ENCODE measurements at regions not wholly inside any gene's neighbourhood (a gene's known extent, or its start where the extent isn't known, plus 50 kb on each side); places are given as distances from the start of the nearest gene placed in this dataset.

DNA sequence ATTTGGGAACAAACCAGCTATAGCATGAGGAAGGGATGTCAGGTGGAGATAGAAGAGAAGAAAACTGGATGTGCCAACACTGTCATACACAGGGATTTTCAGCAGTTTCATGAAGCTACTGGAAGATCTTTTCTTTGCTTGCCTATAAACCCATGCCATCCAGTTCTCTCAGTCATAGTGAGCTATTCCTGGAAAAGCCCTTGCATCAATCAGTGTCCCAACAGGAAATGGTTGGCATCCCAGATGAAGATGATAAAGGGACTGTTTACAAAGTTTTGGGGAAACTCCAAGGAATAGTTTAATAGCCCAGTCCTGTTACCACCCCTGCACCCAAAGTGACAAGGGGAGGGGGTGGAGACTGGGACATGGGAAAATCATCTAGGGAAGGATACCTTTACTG lies 58.5 kb upstream of the ARGLU1 start:
- no peak overlapping the region for H3K4me3 ChIP-seq (ENCODE audit: low read length)

DNA sequence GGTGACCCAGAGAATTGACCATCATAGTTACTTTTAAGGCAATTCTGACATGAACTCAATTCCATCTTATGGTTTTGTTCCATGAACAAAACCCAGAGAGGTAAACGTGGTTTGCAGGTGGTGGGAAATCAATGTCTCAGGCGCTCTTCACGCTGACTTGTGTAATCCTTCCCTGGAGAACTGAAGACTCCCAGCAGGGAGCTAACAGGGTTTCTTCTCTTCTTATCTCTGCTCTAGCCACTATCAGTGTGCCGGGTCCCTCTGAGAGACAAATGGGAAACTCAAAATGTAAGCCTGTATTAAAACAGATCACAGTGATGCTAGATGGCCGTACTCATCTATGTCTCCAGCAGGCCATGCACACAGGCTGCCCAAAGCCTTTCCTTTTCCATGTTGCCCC lies 57.6 kb upstream of the ARGLU1 start:
- H3K27ac Mint-ChIP-seq = no peak overlapping the region
- H3K9me3 ChIP-seq (ENCODE audit: control insufficient read depth, low read length) = peaks cover 8% of the 10 kb centered on the region
- no peak overlapping the region for H3K4me3 ChIP-seq (ENCODE audit: low read length)
- no peaks in the 10 kb centered on the region for H3K36me3 Mint-ChIP-seq (ENCODE audit: low read depth)
- TF ChIP-seq, protein P1, sequence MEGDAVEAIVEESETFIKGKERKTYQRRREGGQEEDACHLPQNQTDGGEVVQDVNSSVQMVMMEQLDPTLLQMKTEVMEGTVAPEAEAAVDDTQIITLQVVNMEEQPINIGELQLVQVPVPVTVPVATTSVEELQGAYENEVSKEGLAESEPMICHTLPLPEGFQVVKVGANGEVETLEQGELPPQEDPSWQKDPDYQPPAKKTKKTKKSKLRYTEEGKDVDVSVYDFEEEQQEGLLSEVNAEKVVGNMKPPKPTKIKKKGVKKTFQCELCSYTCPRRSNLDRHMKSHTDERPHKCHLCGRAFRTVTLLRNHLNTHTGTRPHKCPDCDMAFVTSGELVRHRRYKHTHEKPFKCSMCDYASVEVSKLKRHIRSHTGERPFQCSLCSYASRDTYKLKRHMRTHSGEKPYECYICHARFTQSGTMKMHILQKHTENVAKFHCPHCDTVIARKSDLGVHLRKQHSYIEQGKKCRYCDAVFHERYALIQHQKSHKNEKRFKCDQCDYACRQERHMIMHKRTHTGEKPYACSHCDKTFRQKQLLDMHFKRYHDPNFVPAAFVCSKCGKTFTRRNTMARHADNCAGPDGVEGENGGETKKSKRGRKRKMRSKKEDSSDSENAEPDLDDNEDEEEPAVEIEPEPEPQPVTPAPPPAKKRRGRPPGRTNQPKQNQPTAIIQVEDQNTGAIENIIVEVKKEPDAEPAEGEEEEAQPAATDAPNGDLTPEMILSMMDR (conservative IDR thresholded peaks at IDR 0.05) = no peak
- no peaks in the 10 kb centered on the region for H3K9me3 Mint-ChIP-seq
- 73% methylated on average over 5 of the region's 5 CpGs for WGBS, 2 experiments (ENCODE audit: insufficient coverage in 1 of 2, insufficient read length in 1 of 2)
- no peaks in the 10 kb centered on the region for H3K36me3 ChIP-seq (ENCODE audit: control insufficient read depth, insufficient read depth, low read length)
- H3K4me3 Mint-ChIP-seq = no peak overlapping the region
- H3K27me3 ChIP-seq (ENCODE audit: control insufficient read depth, insufficient read depth, low read length, poor library complexity, severe bottlenecking) = peaks cover 86% of the 10 kb centered on the region
- DNase-seq = peak; percentile 59
- peaks cover 30% of the 10 kb centered on the region for H3K4me1 Mint-ChIP-seq
- H3K27me3 Mint-ChIP-seq (ENCODE audit: insufficient read depth) = peaks cover 94% of the 10 kb centered on the region
- no peak overlapping the region for H3K27ac ChIP-seq (ENCODE audit: low read depth, low read length)
- H3K9ac ChIP-seq (ENCODE audit: extremely low read depth, low read length, poor library complexity, severe bottlenecking) = no peak overlapping the region
- no peaks in the 10 kb centered on the region for H3K4me1 ChIP-seq (ENCODE audit: control insufficient read depth, insufficient read depth, low read length)

More for the DNA sequence above, 58.5 kb upstream of the ARGLU1 start:
- Mint-ChIP-seq H3K4me1 (peaks cover 28% of the 10 kb centered on the region), H3K9me3 (no peaks in the 10 kb centered on the region), H3K27ac (no peak overlapping the region), H3K27me3 (ENCODE audit: insufficient read depth) (peaks cover 85% of the 10 kb centered on the region), H3K36me3 (ENCODE audit: low read depth) (no peaks in the 10 kb centered on the region), H3K4me3 (no peak overlapping the region)
- peaks cover 77% of the 10 kb centered on the region for H3K27me3 ChIP-seq (ENCODE audit: control insufficient read depth, insufficient read depth, low read length, poor library complexity, severe bottlenecking)
- TF ChIP-seq, protein P1 (conservative IDR thresholded peaks at IDR 0.05) = no peak
- H3K9me3 ChIP-seq (ENCODE audit: control insufficient read depth, low read length) = peaks cover 8% of the 10 kb centered on the region
- H3K27ac ChIP-seq (ENCODE audit: low read depth, low read length) = no peak overlapping the region
- DNase-seq = no peak
- no peak overlapping the region for H3K9ac ChIP-seq (ENCODE audit: extremely low read depth, low read length, poor library complexity, severe bottlenecking)
- H3K4me1 ChIP-seq (ENCODE audit: control insufficient read depth, insufficient read depth, low read length) = no peaks in the 10 kb centered on the region
- H3K36me3 ChIP-seq (ENCODE audit: control insufficient read depth, insufficient read depth, low read length) = no peaks in the 10 kb centered on the region

DNA sequence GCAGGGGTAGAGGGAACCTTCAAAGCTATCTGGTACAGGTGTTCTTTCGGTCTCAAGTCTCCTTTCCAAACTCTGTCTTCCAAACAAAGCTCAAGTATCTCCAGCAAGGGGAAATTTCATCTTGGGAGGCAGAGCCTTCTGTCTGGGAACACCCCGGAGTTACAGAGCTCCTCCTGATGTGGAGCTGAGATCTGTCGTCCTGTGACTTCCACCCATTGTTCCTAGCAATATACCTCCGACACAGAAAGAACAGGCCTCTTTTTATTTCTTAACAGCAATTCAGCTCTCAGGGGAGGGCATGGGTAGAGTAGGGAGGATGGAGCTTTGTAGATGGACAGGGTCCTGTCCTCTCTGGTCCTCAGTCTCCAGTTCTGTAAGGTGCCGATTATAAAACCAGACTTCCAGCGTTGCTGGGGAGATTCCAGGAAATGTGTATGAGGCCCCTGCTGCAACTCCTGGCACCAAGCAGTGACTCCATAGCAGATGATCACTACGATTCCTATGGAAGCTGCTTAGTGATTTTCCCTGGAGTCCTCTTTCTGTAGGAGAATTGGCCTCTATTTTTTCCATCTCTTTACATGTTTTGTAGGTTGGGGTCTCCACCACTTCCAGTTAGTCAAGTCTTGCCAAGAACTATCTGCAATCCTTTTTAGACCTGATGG lies 56.0 kb upstream of the ARGLU1 start:
- H3K27ac Mint-ChIP-seq = no peak overlapping the region
- Histone ChIP-seq H3K4me3 (ENCODE audit: low read length) (no peak overlapping the region), H3K36me3 (ENCODE audit: control insufficient read depth, insufficient read depth, low read length) (no peaks in the 10 kb centered on the region), H3K4me1 (ENCODE audit: control insufficient read depth, insufficient read depth, low read length) (no peaks in the 10 kb centered on the region), H3K27ac (ENCODE audit: low read depth, low read length) (no peak overlapping the region), H3K9me3 (ENCODE audit: control insufficient read depth, low read length) (peaks cover 8% of the 10 kb centered on the region), H3K9ac (ENCODE audit: extremely low read depth, low read length, poor library complexity, severe bottlenecking) (no peak overlapping the region), H3K27me3 (ENCODE audit: control insufficient read depth, insufficient read depth, low read length, poor library complexity, severe bottlenecking) (peaks cover 90% of the 10 kb centered on the region)
- H3K4me1 Mint-ChIP-seq = peaks cover 34% of the 10 kb centered on the region
- TF ChIP-seq, protein P1 (conservative IDR thresholded peaks at IDR 0.05) = no peak
- no peaks in the 10 kb centered on the region for H3K36me3 Mint-ChIP-seq (ENCODE audit: low read depth)
- DNase-seq = no peak
- H3K27me3 Mint-ChIP-seq (ENCODE audit: insufficient read depth) = peaks cover 94% of the 10 kb centered on the region
- 90 to 98% methylated on average over 5 to 7 of the region's 7 CpGs for WGBS, 2 experiments (ENCODE audit: insufficient coverage in 1 of 2, insufficient read length in 1 of 2)
- H3K4me3 Mint-ChIP-seq = no peak overlapping the region
- H3K9me3 Mint-ChIP-seq = no peaks in the 10 kb centered on the region
